WTC11 (cell line): ENCODE measurements at regions not wholly inside any gene's neighbourhood (a gene's known extent, or its start where the extent isn't known, plus 50 kb on each side); places are given as distances from the start of the nearest gene placed in this dataset.

Experiments used
- ATAC-seq: fragments of 200-7000 bp; cut with Tn5 transposase; 2 replicates; pipeline ENCODE4 v1.10.0; 2021; ENCODE audit warnings: mild to moderate bottlenecking, moderate library complexity
- CTCF ChIA-PET: fragments of 300-600 bp; sonication (Branson Sonifier 250); formaldehyde crosslinking; loops from one replicate; lab custom pipeline; 2021; ENCODE audit warnings: antibody characterized with exemption; lab: Charles Lee
- POLR2A ChIA-PET: fragments of 350-600 bp; sonication (Branson Sonifier 250); formaldehyde crosslinking; loops from one replicate; lab custom pipeline; 2021; ENCODE audit warnings: antibody characterized with exemption; lab: Charles Lee
- DNase-seq: peaks from one replicate; pipeline ENCODE4 v3.0.0; 2021; ENCODE audit warnings: low spot score
- H3K27ac Mint-ChIP-seq: 2 replicates; pipeline ENCODE4 v1.8.0; 2021; ENCODE audit warnings: mixed read lengths
- H3K27me3 Mint-ChIP-seq: 2 replicates; pipeline ENCODE4 v1.8.0; 2021; ENCODE audit warnings: low read depth, mild to moderate bottlenecking, moderate library complexity, mixed read lengths
- H3K36me3 Mint-ChIP-seq: 2 replicates; pipeline ENCODE4 v1.8.0; 2021; ENCODE audit warnings: mixed read lengths
- H3K4me1 Mint-ChIP-seq: 2 replicates; pipeline ENCODE4 v1.8.0; 2022; ENCODE audit warnings: mixed read lengths
- H3K4me3 Mint-ChIP-seq: 2 replicates; pipeline ENCODE4 v1.8.0; 2021; ENCODE audit warnings: mild to moderate bottlenecking, moderate library complexity, mixed read lengths
- H3K9me3 Mint-ChIP-seq: 2 replicates; pipeline ENCODE4 v1.8.0; 2021; ENCODE audit warnings: mixed read lengths
- ETV6 ChIP-seq: sonication (generic); formaldehyde crosslinking; IDR thresholded peaks from 2 replicates; pipeline ENCODE4 v1.8.1; 2022; ENCODE audit warnings: mild to moderate bottlenecking, missing genetic modification reagents
- FOXJ3 ChIP-seq: sonication (generic); formaldehyde crosslinking; IDR thresholded peaks from 2 replicates; pipeline ENCODE4 v1.9.0; 2021; ENCODE audit warnings: missing genetic modification reagents, mild to moderate bottlenecking, borderline replicate concordance
- FOXP1 ChIP-seq: sonication (generic); formaldehyde crosslinking; IDR thresholded peaks from 2 replicates; pipeline ENCODE4 v1.8.0; 2022; ENCODE audit warnings: missing genetic modification reagents, mild to moderate bottlenecking, moderate library complexity, borderline replicate concordance
- GABPB1 ChIP-seq: sonication (generic); formaldehyde crosslinking; IDR thresholded peaks from 2 replicates; pipeline ENCODE4 v1.8.1; 2023; ENCODE audit warnings: mild to moderate bottlenecking, missing genetic modification reagents
- NFE2L1 ChIP-seq: sonication (generic); formaldehyde crosslinking; IDR thresholded peaks from 2 replicates; pipeline ENCODE4 v1.8.1; 2023; ENCODE audit warnings: missing genetic modification reagents
- NR2C2 ChIP-seq: sonication (generic); formaldehyde crosslinking; IDR thresholded peaks from 2 replicates; pipeline ENCODE4 v1.8.0; 2022; ENCODE audit warnings: mild to moderate bottlenecking, missing genetic modification reagents
- SOX15 ChIP-seq: fragments of 250-450 bp; sonication (Bioruptor Pico); IDR thresholded peaks from 2 replicates; pipeline ENCODE4 v1.9.0; 2021; ENCODE audit warnings: mild to moderate bottlenecking
- ZNF232 ChIP-seq: sonication (generic); formaldehyde crosslinking; IDR thresholded peaks from 2 replicates; pipeline ENCODE4 v1.8.0; 2022; ENCODE audit warnings: mild to moderate bottlenecking, missing genetic modification reagents
- ZNF416 ChIP-seq: fragments of 250-450 bp; sonication (Bioruptor Pico); IDR thresholded peaks from 2 replicates; pipeline ENCODE4 v1.9.0; 2021; ENCODE audit warnings: mild to moderate bottlenecking, inconsistent platforms
- TF ChIP-seq, protein P1 (sequence below): fragments of 250-450 bp; sonication (Bioruptor Pico); IDR thresholded peaks from 2 replicates; pipeline ENCODE4 v1.9.0; 2021; ENCODE audit warnings: mild to moderate bottlenecking
- TF ChIP-seq, protein P2 (sequence below): sonication (generic); formaldehyde crosslinking; IDR thresholded peaks from 2 replicates; pipeline ENCODE4 v1.8.0; 2022; ENCODE audit warnings: mild to moderate bottlenecking, missing genetic modification reagents
- TF ChIP-seq, protein P3 (sequence below): sonication (generic); formaldehyde crosslinking; IDR thresholded peaks from 2 replicates; pipeline ENCODE4 v1.8.0; 2022; ENCODE audit warnings: mild to moderate bottlenecking, missing genetic modification reagents
- TF ChIP-seq, protein P4 (sequence below): sonication (generic); formaldehyde crosslinking; IDR thresholded peaks from 2 replicates; pipeline ENCODE4 v1.8.0; 2023; ENCODE audit warnings: missing genetic modification reagents
- TF ChIP-seq, protein P5 (sequence below): sonication (generic); formaldehyde crosslinking; IDR thresholded peaks from 2 replicates; pipeline ENCODE4 v1.8.1; 2022; ENCODE audit warnings: missing genetic modification reagents, borderline replicate concordance
- TF ChIP-seq, protein P6 (sequence below): sonication (generic); formaldehyde crosslinking; IDR thresholded peaks from 2 replicates; pipeline ENCODE4 v1.8.0; 2022; ENCODE audit warnings: missing genetic modification reagents

DNA sequence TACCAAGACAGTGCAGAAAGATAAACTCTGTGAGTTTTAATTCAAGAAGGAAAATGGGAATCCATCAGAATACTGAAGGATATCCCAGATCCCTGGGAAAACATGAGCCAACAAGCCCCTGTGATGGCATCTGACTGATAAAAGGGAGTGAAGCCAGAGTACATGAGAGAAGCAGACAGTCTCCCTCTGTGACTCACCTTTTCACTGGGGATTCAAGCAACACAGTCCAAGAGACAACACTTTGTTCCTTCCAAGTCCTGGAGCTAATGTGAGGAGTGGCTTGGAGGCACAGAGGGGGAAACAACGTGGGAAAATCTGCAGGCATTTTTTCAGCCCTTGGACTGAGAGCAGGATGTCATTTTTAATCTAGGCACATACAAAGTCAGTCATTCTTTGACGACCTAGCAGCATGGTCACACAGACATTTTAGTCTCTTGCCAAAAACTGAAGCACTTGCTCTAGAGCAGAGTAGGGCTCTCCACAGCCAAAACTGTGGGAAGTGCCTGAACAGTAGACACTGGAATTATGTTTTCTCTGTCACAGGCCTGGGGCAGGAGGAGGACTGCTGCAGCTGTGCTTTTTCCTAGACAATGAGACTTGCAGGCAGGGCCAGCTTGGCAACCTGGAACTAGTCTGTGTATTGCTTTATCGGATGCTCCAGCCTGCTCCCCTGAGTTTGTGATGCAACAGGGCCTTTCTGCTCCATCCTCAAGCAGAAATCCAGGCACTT is 465.0 kb upstream of the GJE1 start:
- DNase-seq (no peak), ATAC-seq (no peak)
- TF ChIP-seq, protein P1, sequence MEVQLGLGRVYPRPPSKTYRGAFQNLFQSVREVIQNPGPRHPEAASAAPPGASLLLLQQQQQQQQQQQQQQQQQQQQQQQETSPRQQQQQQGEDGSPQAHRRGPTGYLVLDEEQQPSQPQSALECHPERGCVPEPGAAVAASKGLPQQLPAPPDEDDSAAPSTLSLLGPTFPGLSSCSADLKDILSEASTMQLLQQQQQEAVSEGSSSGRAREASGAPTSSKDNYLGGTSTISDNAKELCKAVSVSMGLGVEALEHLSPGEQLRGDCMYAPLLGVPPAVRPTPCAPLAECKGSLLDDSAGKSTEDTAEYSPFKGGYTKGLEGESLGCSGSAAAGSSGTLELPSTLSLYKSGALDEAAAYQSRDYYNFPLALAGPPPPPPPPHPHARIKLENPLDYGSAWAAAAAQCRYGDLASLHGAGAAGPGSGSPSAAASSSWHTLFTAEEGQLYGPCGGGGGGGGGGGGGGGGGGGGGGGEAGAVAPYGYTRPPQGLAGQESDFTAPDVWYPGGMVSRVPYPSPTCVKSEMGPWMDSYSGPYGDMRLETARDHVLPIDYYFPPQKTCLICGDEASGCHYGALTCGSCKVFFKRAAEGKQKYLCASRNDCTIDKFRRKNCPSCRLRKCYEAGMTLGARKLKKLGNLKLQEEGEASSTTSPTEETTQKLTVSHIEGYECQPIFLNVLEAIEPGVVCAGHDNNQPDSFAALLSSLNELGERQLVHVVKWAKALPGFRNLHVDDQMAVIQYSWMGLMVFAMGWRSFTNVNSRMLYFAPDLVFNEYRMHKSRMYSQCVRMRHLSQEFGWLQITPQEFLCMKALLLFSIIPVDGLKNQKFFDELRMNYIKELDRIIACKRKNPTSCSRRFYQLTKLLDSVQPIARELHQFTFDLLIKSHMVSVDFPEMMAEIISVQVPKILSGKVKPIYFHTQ (CRISPR knock-in tag) = no peak
- no peak for TF ChIP-seq ETV6 (CRISPR knock-in tag)
- no peak for TF ChIP-seq FOXJ3 (CRISPR knock-in tag)
- no peak for TF ChIP-seq ZNF232 (CRISPR knock-in tag)
- TF ChIP-seq, protein P2, sequence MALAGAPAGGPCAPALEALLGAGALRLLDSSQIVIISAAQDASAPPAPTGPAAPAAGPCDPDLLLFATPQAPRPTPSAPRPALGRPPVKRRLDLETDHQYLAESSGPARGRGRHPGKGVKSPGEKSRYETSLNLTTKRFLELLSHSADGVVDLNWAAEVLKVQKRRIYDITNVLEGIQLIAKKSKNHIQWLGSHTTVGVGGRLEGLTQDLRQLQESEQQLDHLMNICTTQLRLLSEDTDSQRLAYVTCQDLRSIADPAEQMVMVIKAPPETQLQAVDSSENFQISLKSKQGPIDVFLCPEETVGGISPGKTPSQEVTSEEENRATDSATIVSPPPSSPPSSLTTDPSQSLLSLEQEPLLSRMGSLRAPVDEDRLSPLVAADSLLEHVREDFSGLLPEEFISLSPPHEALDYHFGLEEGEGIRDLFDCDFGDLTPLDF = no peak
- TF ChIP-seq GABPB1 (CRISPR knock-in tag) = no peak
- TF ChIP-seq, protein P3, sequence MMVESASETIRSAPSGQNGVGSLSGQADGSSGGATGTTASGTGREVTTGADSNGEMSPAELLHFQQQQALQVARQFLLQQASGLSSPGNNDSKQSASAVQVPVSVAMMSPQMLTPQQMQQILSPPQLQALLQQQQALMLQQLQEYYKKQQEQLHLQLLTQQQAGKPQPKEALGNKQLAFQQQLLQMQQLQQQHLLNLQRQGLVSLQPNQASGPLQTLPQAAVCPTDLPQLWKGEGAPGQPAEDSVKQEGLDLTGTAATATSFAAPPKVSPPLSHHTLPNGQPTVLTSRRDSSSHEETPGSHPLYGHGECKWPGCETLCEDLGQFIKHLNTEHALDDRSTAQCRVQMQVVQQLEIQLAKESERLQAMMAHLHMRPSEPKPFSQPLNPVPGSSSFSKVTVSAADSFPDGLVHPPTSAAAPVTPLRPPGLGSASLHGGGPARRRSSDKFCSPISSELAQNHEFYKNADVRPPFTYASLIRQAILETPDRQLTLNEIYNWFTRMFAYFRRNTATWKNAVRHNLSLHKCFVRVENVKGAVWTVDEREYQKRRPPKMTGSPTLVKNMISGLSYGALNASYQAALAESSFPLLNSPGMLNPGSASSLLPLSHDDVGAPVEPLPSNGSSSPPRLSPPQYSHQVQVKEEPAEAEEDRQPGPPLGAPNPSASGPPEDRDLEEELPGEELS (CRISPR knock-in tag) = no peak
- TF ChIP-seq ZNF416 (CRISPR knock-in tag) = no peak
- ChIA-PET POLR2A (no interaction called here), CTCF (no interaction called here)
- H3K4me1 Mint-ChIP-seq = no peaks in the 10 kb centered on the region
- peaks cover 5% of the 10 kb centered on the region for H3K9me3 Mint-ChIP-seq
- H3K27me3 Mint-ChIP-seq = no peaks in the 10 kb centered on the region
- H3K4me3 Mint-ChIP-seq = no peak overlapping the region
- H3K36me3 Mint-ChIP-seq = no peaks in the 10 kb centered on the region
- no peak overlapping the region for H3K27ac Mint-ChIP-seq

DNA sequence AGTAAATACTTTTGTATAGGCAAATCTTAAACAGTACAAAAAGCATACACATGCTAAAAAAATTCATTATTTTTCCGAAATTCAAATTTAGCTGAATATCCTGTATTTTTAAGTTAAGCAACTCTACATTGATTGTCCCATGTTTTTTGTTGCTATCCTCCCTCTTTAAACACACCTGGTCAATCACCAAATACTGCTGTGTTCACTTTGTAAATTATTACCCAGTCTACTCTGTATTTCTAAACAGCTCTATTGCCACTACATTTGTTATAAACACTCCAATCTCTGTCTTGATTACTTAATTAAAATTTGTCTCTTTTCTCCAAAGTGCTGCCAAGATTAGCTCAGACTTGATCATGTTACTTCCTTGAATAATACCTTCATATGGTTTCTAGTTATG is 466.5 kb upstream of the GJE1 start:
- no peak overlapping the region; the same call in 1 of the 2 replicates for H3K27ac Mint-ChIP-seq
- no peak overlapping the region for H3K4me3 Mint-ChIP-seq
- H3K36me3 Mint-ChIP-seq = no peaks in the 10 kb centered on the region

More for the DNA sequence above, 466.5 kb upstream of the GJE1 start:
- no peaks in the 10 kb centered on the region for H3K4me1 Mint-ChIP-seq
- TF ChIP-seq, protein P4, sequence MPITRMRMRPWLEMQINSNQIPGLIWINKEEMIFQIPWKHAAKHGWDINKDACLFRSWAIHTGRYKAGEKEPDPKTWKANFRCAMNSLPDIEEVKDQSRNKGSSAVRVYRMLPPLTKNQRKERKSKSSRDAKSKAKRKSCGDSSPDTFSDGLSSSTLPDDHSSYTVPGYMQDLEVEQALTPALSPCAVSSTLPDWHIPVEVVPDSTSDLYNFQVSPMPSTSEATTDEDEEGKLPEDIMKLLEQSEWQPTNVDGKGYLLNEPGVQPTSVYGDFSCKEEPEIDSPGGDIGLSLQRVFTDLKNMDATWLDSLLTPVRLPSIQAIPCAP (CRISPR knock-in tag) = no peak
- no peak for TF ChIP-seq ZNF416 (CRISPR knock-in tag)
- no peak for TF ChIP-seq FOXP1
- TF ChIP-seq, protein P5, sequence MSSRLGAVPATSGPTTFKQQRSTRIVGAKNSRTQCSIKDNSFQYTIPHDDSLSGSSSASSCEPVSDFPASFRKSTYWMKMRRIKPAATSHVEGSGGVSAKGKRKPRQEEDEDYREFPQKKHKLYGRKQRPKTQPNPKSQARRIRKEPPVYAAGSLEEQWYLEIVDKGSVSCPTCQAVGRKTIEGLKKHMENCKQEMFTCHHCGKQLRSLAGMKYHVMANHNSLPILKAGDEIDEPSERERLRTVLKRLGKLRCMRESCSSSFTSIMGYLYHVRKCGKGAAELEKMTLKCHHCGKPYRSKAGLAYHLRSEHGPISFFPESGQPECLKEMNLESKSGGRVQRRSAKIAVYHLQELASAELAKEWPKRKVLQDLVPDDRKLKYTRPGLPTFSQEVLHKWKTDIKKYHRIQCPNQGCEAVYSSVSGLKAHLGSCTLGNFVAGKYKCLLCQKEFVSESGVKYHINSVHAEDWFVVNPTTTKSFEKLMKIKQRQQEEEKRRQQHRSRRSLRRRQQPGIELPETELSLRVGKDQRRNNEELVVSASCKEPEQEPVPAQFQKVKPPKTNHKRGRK (CRISPR knock-in tag) = no peak
- TF ChIP-seq, protein P6, sequence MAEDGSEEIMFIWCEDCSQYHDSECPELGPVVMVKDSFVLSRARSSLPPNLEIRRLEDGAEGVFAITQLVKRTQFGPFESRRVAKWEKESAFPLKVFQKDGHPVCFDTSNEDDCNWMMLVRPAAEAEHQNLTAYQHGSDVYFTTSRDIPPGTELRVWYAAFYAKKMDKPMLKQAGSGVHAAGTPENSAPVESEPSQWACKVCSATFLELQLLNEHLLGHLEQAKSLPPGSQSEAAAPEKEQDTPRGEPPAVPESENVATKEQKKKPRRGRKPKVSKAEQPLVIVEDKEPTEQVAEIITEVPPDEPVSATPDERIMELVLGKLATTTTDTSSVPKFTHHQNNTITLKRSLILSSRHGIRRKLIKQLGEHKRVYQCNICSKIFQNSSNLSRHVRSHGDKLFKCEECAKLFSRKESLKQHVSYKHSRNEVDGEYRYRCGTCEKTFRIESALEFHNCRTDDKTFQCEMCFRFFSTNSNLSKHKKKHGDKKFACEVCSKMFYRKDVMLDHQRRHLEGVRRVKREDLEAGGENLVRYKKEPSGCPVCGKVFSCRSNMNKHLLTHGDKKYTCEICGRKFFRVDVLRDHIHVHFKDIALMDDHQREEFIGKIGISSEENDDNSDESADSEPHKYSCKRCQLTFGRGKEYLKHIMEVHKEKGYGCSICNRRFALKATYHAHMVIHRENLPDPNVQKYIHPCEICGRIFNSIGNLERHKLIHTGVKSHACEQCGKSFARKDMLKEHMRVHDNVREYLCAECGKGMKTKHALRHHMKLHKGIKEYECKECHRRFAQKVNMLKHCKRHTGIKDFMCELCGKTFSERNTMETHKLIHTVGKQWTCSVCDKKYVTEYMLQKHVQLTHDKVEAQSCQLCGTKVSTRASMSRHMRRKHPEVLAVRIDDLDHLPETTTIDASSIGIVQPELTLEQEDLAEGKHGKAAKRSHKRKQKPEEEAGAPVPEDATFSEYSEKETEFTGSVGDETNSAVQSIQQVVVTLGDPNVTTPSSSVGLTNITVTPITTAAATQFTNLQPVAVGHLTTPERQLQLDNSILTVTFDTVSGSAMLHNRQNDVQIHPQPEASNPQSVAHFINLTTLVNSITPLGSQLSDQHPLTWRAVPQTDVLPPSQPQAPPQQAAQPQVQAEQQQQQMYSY = no peak
- TF ChIP-seq SOX15 (CRISPR knock-in tag) = no peak
- TF ChIP-seq NR2C2 (CRISPR knock-in tag) = no peak
- TF ChIP-seq NFE2L1 (CRISPR knock-in tag) = no peak
- ATAC-seq = no peak
- no peak for DNase-seq
- H3K9me3 Mint-ChIP-seq = peaks cover under 1% of the 10 kb centered on the region
- POLR2A ChIA-PET = no interaction called here
- no peaks in the 10 kb centered on the region for H3K27me3 Mint-ChIP-seq
- CTCF ChIA-PET = no interaction called here
